SIG-M5 (cell line): ENCODE measurements at regions not wholly inside any gene's neighbourhood (a gene's known extent, or its start where the extent isn't known, plus 50 kb on each side); places are given as distances from the start of the nearest gene placed in this dataset.
A peak's percentile ranks its signal among the peaks of the same experiment; 100 is the strongest.
"Not testable (repeated sequence)": the region's sequence is repeated elsewhere in the genome, so short reads cannot be mapped to it uniquely, and the experiment has no call there.

Source experiments
- DNase-seq: peaks from one replicate; lab custom pipeline; 2025; lab: John Stamatoyannopoulos, UW

DNA sequence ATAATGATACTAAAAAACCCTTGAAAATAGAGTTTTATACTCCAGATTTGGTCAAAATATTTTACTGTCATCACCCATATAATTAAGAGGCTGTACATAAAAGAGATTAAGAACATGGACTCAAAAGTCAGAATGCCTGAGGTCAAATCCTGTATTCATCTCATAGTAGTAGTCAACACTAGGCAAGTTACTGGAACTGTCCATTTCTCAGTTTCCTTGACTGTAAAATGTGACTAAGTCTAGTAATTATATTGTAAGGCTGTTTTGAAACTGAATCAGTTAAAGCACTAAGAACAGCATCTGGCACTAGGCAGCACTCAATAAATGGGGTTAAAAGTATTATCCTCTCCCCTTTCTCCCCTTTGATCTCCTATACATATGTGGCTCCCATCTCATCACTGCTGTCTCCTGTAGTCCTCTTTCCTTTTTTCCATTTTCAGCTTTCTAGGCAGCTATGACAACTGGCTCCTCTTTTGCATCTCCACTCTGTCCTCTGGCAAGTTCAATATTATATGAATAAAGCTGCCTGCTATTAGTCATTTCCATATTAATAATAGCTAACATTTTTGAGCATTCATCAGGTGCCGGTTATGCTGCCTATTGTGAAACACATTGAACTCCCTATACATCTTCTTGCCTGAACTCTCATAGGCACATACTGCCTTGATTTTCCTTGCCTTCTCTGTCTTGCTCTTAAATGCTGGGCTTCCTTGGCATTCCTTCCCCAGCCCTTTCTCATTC, 185.8 kb upstream of the NREP start:
- no peak for DNase-seq

DNA sequence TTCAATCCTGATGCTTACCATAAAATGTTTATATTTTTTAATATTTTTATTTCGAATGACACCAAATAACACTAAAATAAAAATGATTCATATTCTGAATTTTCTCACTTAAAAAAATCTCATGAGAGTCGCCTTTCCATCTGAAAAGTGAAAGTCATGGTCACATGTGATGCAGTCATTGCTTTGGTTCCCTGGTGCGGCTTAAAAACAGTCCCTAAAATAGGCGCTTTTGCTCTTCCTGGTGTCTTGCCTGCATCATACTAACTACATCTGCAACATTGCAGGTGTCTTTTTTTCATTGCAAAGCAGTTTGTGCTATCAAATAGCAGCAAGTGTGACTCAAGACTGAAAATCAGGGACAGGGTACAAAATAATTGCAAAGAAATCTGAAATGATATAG, 185.2 kb upstream of the NREP start:
- DNase-seq: no peak

- no peak for DNase-seq
Measured at GRCh38 chr5:111937094-111937493, 180.1 kb upstream of the NREP start.

DNA sequence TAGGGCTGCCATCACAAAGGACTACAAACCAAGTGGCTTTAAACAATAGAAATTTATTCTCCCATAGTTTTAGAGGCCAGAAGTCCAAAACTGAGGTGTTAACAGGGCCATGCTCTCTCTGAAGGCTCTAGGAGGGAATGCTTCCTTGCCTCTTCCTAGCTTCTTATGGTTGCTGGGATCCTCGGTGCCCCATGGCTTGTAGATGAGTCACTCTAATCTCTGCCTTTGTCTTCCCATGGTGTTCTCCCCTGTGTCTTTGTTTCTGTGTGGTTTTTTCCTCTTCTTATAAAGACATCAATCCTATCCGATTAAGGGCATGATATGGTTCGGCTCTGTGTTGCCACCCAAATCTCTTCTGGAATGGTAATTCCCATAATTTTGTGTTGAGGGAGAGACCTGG, 178.8 kb upstream of the NREP start:
- no peak for DNase-seq

- no peak for DNase-seq
Measured at GRCh38 chr5:111935009-111935408, 178.0 kb upstream of the NREP start.

DNA sequence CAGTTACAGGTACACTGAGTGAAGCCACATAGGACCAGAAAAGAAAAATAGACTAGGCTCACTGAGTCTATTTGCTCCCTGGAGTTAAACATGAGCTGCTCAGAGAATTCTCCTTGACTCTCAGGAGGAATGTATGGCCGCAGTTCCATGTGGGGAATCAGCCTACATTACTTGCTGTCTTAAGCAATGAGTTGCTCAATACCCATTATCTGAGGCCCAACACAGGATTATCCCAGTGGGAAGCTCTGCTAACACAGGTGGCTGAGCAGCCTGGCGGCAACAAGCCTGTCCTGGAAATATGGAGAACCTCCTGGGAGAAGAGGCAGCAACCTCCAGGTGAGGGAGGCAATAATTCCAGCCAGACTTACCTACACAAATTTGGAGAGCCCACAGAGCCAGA, 177.5 kb upstream of the NREP start:
- no peak for DNase-seq

DNA sequence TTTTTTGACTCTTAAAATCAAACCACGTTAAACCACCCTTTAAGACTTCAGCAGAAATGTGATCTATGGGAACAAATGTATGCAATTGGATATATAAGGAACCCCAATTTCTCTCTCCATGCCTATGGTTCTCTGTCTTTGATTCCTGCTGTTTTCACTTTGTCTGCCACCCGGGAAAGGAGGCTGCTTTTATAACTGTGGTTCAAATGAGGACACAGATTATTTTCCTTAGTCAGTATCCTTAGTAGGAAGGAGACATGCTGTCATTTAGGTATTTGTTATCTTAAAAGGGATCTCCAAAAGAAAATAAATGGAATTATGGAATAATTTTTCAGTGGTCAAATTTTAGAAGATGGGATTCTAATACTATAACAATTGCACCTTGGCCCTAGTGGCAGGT, 176.1 kb upstream of the NREP start:
- DNase-seq: no peak

DNA sequence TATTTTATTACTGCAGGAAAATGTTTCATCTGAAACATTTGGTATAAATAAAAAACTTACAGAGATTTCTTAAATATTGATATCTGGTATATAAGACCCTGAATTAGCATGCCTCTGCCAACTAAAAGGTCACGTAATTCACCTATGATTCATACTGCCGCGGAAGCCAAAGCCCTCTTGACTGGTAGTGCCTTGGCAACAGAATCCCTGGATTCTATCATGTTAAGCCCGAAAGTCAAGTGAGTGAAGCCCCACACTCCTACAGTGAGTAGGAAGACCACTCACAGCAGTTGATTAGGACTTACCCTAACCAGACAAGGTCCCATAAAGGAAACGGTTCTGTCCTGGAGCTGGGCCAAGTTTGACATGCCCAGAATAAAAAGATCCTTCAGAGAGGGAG, 175.6 kb upstream of the NREP start:
- no peak for DNase-seq

- DNase-seq: no peak
Measured at GRCh38 chr5:111932199-111932598, 175.2 kb upstream of the NREP start.

DNA sequence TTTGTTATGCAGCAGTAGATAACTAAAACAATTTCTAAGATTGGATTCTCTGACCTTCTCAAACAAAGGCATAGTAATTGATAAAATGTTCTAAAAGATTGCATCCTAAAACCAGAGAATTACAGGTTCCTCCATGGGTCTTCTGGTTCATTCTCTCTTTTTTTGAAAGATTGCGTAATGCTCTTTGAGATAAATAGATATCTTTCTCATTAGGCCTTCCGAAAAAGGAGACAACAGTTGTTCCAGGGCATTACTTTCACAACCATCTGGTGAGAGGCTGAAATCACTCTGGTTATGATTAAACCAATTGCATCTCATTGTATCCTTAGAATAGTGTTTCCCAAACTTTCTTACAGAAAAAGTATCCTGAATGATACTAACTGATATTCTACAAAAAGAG, 174.7 kb upstream of the NREP start:
- no peak for DNase-seq

DNA sequence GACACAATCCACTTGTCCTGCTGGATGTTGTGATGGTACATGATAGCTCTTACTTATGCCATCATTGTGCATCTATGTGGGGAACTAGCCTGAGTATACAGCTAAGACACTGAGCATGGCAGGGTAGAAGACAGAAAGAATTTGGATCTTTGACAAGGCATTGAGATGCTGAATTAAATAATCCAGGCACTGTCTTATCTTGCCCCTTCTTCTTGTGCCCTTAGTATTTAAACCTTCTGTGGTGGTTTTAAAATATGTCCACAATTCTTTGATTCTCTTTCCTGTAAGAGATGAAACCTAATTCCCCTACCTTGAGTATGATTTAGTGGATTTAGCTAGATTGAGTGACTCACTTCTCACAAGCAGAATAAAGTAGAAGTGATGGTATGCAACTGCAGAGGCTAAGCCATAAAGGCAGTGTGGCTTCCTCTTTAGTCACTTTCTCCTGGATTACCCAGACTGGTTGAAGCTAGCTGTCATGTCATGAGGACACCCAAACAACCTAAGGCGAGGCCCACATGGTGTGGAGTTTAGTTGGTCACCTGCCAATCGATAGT, 174.0 kb upstream of the NREP start:
- peak; percentile 54 for DNase-seq

DNA sequence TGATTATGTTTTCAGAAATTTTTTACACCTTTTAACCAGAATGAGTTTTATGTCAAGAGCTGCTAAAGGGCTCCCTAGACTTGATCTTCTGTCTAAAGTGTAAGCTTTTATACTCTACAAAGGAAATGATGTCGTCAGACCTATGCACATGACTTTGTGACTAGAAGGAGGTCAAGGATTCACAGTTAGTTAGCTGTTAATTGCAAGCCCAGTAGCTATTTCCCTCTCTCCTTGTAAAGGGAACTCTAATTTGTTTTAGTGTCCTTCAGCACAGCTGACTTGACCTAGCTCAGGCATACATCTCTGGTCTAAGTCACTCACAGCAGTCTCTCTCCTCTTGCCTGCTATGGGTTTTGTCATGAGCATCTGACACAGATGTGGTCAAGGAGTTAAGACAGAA, 173.5 kb upstream of the NREP start:
- no peak for DNase-seq

GRCh38 chr5:111929867-111930266, 172.9 kb upstream of the NREP start:
- DNase-seq: peak; percentile 40

GRCh38 chr5:111929261-111929660, 172.3 kb upstream of the NREP start:
- DNase-seq: no peak

DNA sequence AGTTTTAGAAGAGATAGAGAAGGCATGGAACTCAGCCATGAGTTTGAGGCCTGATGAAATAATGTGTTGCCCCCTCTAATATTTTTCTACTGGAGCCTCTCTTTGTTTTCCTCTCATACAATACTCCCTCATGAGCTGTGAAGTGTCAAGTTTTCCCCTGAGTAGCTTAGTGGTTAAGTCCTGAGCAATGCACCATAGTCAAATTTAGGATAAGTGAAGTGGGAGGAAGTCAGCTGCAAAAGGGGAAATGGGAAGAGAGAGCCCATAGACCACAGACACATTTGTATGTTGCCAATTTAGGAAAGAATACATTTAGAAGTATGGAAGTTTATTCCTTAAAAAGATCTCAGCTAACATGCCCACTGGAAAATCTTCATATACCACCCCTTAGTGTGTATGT, 171.5 kb upstream of the NREP start:
- DNase-seq: no peak

DNA sequence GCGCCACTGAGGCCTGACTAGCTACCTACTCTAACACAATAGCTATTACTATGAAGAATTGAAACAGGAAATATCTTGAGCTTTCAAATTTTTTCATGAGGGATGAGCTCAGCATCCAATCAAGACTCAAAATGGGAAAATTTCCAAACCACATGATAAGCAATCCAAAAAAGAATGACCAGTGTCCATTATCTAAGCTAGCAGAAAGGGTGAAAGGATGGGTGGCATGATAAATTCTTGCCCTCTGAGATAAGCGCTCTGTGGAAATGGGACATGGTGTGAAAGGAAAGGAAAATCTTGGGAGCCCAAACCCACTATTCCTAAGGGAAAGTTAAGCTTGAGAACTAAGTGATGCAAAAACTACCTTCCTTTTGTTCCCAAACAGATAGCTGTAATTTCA, 170.2 kb upstream of the NREP start:
- no peak for DNase-seq

DNA sequence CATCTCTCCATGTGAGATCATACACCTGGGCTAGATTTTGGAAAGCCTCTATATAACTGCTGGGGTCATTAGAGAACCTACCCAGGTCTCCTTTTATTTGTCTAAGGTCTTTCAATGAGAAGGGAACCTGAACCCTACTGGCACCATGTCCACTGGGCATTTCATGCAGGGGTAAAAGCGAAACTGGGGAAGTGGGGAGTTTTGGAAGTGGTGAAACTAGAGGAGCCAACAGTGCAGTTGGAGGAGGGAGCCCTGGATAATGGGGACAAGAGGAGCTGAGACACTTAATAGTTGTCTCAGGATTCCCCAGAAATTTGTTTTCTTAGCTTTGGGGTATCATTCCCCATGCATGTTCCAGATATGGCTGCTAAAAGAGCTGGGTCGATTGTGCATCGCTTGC, 169.0 kb upstream of the NREP start:
- no peak for DNase-seq

DNA sequence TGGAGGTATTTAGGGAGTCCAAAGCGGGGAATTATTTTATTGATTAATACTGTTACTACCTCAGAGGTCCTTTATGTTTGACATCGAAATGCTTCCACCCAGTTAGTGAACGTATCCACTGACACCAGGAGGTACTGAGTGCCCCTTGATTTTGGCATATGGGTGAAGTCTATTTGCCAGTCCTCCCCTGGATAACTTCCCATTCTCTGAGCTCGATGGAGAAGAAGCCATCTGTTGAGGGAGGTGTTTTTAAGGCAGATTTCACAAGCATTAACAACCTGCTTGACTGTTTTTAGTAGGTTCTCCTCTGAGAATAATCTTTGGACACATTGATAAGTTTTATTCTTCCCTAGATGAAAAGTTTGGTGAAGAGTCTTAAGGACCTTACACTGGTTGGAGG, 165.3 kb upstream of the NREP start:
- DNase-seq: no peak

DNA sequence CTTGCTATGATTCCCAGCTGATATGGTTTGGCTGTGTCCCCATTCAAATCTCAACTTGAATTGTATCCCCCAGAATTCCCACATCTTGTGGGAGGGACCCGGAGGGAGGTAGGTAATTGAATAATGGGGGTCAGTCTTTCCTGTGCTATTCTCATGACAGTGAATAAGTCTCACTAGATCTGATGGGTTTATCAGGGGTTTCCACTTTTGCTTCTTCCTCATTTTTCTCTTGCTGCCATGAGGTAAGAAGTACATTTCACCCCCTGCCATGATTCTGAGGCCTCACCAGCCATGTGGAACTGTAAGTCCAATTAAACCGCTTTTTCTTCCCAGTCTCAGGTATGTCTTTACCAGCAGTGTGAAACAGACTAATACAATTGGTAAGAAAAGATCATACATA, 164.7 kb upstream of the NREP start:
- not testable (repeated sequence) for DNase-seq

- DNase-seq: no peak
Measured at GRCh38 chr5:111914966-111915636, 158.1 kb upstream of the NREP start.

GRCh38 chr5:111902436-111902835, 145.4 kb upstream of the NREP start:
- no peak for DNase-seq

DNA sequence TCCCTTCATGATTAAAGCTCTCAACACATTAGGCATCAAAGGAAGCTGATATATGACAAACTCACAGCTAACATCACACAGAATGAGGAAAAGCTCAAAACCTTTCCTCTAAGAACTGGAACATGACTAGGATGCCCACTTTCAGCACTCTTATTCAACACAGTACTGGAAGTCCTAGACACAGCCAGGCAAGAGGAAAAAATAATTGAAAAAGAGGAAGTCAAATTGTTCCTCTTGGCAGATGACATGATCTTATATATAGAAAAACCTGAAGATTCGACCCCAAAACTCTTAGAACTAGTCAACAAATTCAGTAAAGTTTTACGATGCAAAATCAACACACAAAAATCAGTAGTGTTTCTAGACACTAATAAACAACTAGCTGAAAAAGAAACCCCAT, 144.3 kb upstream of the NREP start:
- DNase-seq: no peak

DNA sequence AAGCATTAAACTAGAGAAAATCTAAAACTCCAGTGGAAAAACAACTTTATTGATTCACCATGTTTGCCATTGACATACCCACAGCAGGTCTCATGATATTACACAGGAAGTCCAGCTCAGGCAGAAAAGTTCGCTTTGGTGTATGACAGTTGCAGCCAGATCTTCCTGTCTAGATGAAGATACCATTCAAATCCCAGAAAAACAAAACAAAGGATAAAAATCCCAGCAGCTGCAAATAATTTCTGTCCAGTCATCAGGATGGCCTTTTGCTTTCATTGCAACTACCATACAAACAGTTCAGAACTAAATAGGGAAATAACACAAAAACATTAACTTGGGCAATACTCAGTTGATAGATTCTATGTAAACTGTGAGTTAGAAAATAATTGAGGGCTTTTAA, 136.0 kb upstream of the NREP start:
- DNase-seq: no peak

GRCh38 chr5:111887706-111888105, 130.7 kb upstream of the NREP start:
- DNase-seq: no peak
